ENCODE measurements at regions not wholly inside any gene's neighbourhood (a gene's known extent, or its start where the extent isn't known, plus 50 kb on each side); places are given as distances from the start of the nearest gene placed in this dataset.

DNA sequence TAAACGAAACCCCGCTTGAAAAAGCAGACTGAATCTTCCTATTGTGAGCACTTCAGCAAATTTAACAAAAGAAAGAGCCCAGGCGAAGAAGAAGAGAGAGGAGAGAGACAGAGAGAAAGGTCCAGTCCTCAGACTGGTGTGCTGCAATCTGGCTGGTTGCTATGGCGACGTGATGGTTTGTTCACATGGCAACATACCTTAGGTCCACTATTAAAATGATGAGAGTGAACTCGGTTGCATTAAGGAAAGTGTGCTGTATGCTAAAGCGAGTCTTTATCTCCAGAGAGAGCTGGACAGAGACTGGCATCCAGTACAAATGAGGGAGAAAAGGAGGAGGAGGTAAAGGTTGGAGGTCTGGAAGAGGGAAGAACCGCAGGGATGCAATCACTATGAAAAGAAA lies 271.8 kb upstream of the ZFHX3 start:
- 89% methylated on average over 8 of the region's 8 CpGs; no CpG with 5 or more reads in 1 of the 2 experiments for WGBS, 2 experiments (ENCODE audit: extremely low coverage in 1 of 2, insufficient coverage in 1 of 2, insufficient read length in 1 of 2, insufficient replicate concordance in 2 of 2, low coverage in 1 of 2, low lambda C conversion rate in 2 of 2, missing lambda C conversion rate in 1 of 2)
- no peak for DNase-seq (ENCODE audit: low read depth in 1 of 2, low spot score in 2 of 2)
- TF ChIP-seq SP2 (IDR thresholded peaks at IDR 0.05; ENCODE audit: low read length) (no peak), HDAC2 (IDR thresholded peaks at IDR 0.05; ENCODE audit: borderline replicate concordance in 1 of 2, low read depth in 2 of 2, low read length in 2 of 2) (no peak), TCF12 (IDR thresholded peaks at IDR 0.05; ENCODE audit: low read depth, low read length) (no peak), RNF2 (IDR thresholded peaks at IDR 0.05; ENCODE audit: borderline replicate concordance, low read depth, low read length, missing control alignments, poor library complexity, severe bottlenecking) (no peak), SP1 (IDR thresholded peaks at IDR 0.05; ENCODE audit: low read depth, low read length) (no peak), EP300 (IDR thresholded peaks at IDR 0.05; ENCODE audit: borderline replicate concordance in 1 of 2, low read depth in 2 of 2, low read length in 2 of 2) (no peak), EGR1 (IDR thresholded peaks at IDR 0.05; ENCODE audit: borderline replicate concordance, low read depth, low read length) (no peak), MAFK (IDR thresholded peaks at IDR 0.05; ENCODE audit: low read depth, low read length) (no peak), TBP (IDR thresholded peaks at IDR 0.05; ENCODE audit: low read depth, low read length) (no peak), CHD2 (IDR thresholded peaks at IDR 0.05; ENCODE audit: low read length) (no peak), MAX (IDR thresholded peaks at IDR 0.05) (no peak), CTBP2 (IDR thresholded peaks at IDR 0.05; ENCODE audit: borderline replicate concordance, insufficient read depth, insufficient read length, low read length) (no peak), SAP30 (IDR thresholded peaks at IDR 0.05; ENCODE audit: insufficient read depth, insufficient replicate concordance, low read length) (no peak)
- TF ChIP-seq, protein P1, sequence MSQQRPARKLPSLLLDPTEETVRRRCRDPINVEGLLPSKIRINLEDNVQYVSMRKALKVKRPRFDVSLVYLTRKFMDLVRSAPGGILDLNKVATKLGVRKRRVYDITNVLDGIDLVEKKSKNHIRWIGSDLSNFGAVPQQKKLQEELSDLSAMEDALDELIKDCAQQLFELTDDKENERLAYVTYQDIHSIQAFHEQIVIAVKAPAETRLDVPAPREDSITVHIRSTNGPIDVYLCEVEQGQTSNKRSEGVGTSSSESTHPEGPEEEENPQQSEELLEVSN (IDR thresholded peaks at IDR 0.05) = no peak

More for the DNA sequence above, 271.8 kb upstream of the ZFHX3 start:
- H3K23ac ChIP-seq (ENCODE audit: insufficient read length) = no peak overlapping the region
- H3K23me2 ChIP-seq (ENCODE audit: low read depth, low read length) = no peaks in the 10 kb centered on the region
- H3K4me3 ChIP-seq (ENCODE audit: extremely low read depth in 1 of 4, insufficient read depth in 2 of 4, low read depth in 3 of 4, low read length in 4 of 4) = no peak overlapping the region
- no peak overlapping the region for H2AK5ac ChIP-seq (ENCODE audit: low read depth, low read length)
- H2BK15ac ChIP-seq (ENCODE audit: low read length) = no peak overlapping the region
- H3K56ac ChIP-seq (replicated peaks; ENCODE audit: insufficient read length, low read depth, low read length) = no peak overlapping the region
- H3K27ac ChIP-seq (ENCODE audit: low read depth, low read length) = no peak overlapping the region
- no peaks in the 10 kb centered on the region for H3K9me3 ChIP-seq (ENCODE audit: insufficient read depth in 2 of 2, low read depth in 1 of 2, low read length in 1 of 2)
- no peak overlapping the region for H2BK20ac ChIP-seq (ENCODE audit: low read length)
- H3K18ac ChIP-seq (ENCODE audit: extremely low read depth, low read length) = no peak overlapping the region
- no peaks in the 10 kb centered on the region for H3K79me1 ChIP-seq (ENCODE audit: low read depth, low read length)
- no peak overlapping the region for H2BK12ac ChIP-seq (ENCODE audit: low read depth, low read length)
- no peaks in the 10 kb centered on the region for H4K20me1 ChIP-seq (replicated peaks in 1 of 2; ENCODE audit: control insufficient read depth in 1 of 2, insufficient read depth in 2 of 2, low read length in 2 of 2)
- H2BK120ac ChIP-seq (replicated peaks; ENCODE audit: low read depth, low read length) = no peak overlapping the region
- no peaks in the 10 kb centered on the region for H3K36me3 ChIP-seq (ENCODE audit: control insufficient read depth in 2 of 4, insufficient read depth in 4 of 4, low read length in 3 of 4)
- H4K8ac ChIP-seq (ENCODE audit: extremely low read depth, insufficient read depth, low read length) = no peak overlapping the region
- H3K4me1 ChIP-seq (replicated peaks in 1 of 4; ENCODE audit: control insufficient read depth in 3 of 4, insufficient read depth in 4 of 4, low read length in 3 of 4) = 0 out of 7 replicates have a peak, but pooled peaks cover 0 to 3% (median 0%) of the 10 kb centered on the region in 4 experiments
- no peaks in the 10 kb centered on the region for H3K79me2 ChIP-seq (ENCODE audit: control insufficient read depth in 1 of 2, insufficient read depth in 2 of 2, low read length in 2 of 2)
- H2BK5ac ChIP-seq (ENCODE audit: low read depth, low read length) = no peak overlapping the region
- FAIRE-seq = no peak
- H3K4me2 ChIP-seq (ENCODE audit: insufficient read depth in 1 of 2, low read depth in 2 of 2, low read length in 2 of 2) = no peak overlapping the region
- POLR2A ChIA-PET (ENCODE audit: partially characterized antibody) = no interaction called here
- no peak overlapping the region for H3K4ac ChIP-seq (replicated peaks; ENCODE audit: insufficient read length, low read depth, low read length)
- H3K9ac ChIP-seq (replicated peaks in 1 of 4; ENCODE audit: extremely low read depth in 1 of 4, low read depth in 3 of 4, low read length in 3 of 4) = no peak overlapping the region
- H3K27me3 ChIP-seq (replicated peaks in 1 of 4; ENCODE audit: control insufficient read depth in 3 of 4, extremely low read depth in 1 of 4, insufficient read depth in 3 of 4, low read length in 3 of 4) = no peaks in the 10 kb centered on the region
- CTCF ChIA-PET (ENCODE audit: partially characterized antibody) = no interaction called here
- H4K5ac ChIP-seq (ENCODE audit: insufficient read length, low read depth, low read length) = no peak overlapping the region
- H2AFZ ChIP-seq (ENCODE audit: low read length) = no peak overlapping the region
- no peak overlapping the region for H3K14ac ChIP-seq (ENCODE audit: insufficient read length)
- no peak overlapping the region for H4K91ac ChIP-seq (replicated peaks; ENCODE audit: insufficient read length, low read length)

Data from H1 (cell line).